ENCODE measurements at regions not wholly inside any gene's neighbourhood (a gene's known extent, or its start where the extent isn't known, plus 50 kb on each side); places are given as distances from the start of the nearest gene placed in this dataset.
"Not testable (repeated sequence)": the region's sequence is repeated elsewhere in the genome, so short reads cannot be mapped to it uniquely, and the experiment has no call there.

DNA sequence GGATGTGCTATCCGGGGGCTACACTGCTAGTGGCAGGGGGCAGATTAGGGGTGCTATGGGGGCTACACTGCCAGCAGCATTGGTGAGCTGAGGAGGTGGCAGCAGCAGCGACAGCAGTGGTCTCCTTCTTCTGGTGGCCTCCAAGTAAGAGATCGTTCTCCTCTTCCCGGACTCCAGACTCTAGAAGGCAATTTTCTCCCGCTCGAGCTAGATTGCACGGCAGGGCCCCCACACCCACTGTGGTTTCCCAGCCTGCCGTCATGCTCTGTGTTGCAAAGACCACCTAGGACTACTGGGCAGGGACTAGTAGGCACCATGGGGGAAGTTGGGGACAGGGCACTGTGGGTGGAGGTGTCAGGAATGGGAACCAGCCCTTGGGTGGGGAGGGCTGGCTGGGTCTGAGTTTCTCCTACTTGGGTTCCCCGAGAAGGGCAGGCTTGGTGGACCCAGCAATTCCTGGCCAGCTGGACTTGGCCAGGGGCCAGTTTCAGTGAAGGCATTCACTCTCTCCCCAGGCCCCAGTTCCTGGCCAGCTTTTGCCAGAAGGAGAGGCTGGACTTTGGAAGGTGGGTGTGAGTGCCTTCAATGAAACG lies 203.4 kb upstream of the WSB1 start:
- not testable (repeated sequence) for FAIRE-seq; DNase-seq (ENCODE audit: low spot score)

DNA sequence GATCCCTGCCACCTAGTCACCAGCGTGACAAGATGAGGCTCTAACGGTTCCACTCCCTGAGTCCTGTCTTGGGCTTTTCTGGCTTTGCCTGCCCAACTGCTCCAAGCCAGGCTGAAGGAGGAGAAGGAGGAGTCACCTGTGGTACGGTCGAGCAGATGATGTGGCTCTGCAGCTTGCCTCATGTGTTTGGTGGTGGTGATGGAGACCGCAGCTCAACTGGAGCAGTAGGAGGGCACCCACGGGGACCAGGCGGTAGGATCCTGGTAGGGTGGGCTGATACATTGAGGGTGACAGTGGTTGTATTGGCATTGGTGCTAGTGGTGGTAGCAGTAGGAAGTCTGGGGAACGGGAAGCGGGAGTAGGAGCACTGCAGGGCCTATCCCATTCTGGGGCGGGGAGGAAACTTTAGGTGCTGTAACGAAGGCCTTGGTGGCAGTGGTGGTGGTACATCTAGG lies 202.8 kb upstream of the WSB1 start:
- DNase-seq (ENCODE audit: low spot score), result no peak
- no peak for FAIRE-seq

GRCh38 chr17:27094179-27094578 lies 199.7 kb upstream of the WSB1 start:
- FAIRE-seq; DNase-seq (ENCODE audit: low spot score): not testable (repeated sequence)

DNA sequence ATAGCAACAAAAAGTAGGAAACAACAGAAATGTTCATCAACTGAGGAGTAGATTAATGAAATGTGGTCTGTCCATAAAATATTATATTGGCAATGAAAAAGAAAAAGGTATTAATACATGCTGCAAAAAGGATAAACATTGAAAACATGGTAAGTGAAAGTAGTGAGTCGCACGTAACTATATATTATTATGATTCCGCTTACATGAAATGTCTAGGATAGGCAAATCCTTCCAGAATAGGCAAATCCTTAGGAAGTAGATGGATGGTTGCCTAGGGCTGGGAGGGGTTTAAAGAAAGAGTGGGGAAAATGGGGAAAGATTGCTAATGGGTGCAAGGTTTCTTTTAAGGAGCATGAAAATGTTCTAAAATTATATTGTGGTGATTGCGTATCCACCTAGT lies 198.1 kb upstream of the WSB1 start:
- not testable (repeated sequence) for FAIRE-seq; DNase-seq (ENCODE audit: low spot score)

GRCh38 chr17:27099266-27099665 lies 194.6 kb upstream of the WSB1 start:
- FAIRE-seq; DNase-seq (ENCODE audit: low spot score): not testable (repeated sequence)

GRCh38 chr17:27104605-27105221 lies 189.2 kb upstream of the WSB1 start:
- not testable (repeated sequence) for FAIRE-seq

GRCh38 chr17:27105636-27106035 lies 188.3 kb upstream of the WSB1 start:
- FAIRE-seq, result peak; percentile 42
- no peak for DNase-seq (ENCODE audit: low spot score)

More at GRCh38 chr17:27104605-27105221, 189.2 kb upstream of the WSB1 start:
- DNase-seq (ENCODE audit: low spot score), result not testable (repeated sequence)

DNA sequence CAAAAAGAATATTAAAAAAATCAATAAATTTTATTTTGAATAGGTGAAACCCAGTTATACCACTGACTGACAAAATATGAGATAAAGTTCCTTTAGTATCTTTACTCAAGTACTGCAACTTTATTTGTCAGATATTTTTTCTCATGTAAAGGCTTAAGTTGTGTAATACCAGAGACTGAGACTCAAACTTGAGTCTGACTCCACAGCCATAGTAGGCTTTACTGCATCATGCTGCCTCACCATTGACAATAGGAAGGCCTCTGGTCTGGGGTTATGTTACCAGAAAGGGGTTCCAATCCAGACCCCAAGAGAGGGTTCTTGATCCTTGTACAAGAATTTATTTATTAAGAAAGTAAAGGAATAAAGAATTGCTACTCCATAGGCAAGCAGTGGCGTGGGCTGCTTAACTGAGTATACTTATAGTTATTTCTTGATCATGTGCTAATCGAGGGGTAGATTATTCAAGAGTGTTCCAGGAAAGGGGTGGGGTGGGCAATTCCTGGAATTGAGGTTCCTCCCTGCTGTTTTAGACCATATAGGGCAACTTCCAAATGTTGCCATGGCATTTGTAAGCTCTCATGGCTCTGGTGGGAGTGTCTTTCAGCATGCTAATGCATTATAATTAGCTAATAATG lies 187.4 kb upstream of the WSB1 start:
- DNase-seq (ENCODE audit: low spot score) (no peak), FAIRE-seq (no peak)

- no peak for DNase-seq (ENCODE audit: low spot score)
- FAIRE-seq, result no peak
Measured at GRCh38 chr17:27106982-27107360, 186.9 kb upstream of the WSB1 start.

DNA sequence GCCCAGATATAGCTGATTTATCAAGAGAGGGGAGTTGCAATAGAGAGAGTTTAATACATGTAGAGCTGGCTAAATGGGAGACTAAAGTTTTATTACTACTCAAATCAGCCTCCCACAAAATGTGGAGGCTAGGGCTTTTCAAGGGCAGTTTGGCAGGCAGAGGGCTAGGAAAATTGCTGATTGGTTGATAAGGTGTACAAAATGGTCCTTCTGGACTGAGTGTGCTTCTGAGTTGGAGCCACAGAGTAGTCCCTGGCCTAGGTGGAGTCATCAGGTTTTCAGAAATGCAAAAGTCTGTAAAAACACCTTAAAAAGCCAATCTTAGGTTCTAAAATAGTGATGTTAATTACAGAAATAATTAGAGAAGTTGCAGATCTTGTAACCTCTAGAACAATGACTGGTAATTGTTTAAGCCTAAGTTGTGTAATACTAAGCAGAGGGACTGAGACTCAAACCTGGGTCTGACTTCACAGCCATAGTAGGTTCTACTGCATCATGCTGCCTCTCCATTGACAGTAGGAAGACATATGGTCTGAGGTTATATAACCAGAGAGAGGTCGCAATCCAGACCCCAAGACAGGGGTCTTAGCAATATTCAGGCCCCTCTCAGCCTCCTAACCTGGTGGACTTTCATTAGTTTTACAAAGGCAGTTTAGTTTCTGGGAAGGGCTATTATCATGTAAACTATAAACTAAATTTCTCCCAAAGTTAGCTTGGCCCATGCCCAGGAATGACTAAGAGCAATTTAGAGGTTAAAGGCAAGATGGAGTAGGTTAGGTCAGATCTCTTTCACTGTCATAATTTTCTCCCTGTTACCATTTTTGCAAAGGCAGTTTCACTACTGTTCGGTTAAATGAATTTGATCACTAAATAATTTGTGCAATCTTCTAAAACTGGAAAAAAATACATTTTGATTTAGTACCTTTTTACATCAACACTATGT lies 186.3 kb upstream of the WSB1 start:
- DNase-seq (ENCODE audit: low spot score), result not testable (repeated sequence)
- FAIRE-seq, result peak; percentile 56

DNA sequence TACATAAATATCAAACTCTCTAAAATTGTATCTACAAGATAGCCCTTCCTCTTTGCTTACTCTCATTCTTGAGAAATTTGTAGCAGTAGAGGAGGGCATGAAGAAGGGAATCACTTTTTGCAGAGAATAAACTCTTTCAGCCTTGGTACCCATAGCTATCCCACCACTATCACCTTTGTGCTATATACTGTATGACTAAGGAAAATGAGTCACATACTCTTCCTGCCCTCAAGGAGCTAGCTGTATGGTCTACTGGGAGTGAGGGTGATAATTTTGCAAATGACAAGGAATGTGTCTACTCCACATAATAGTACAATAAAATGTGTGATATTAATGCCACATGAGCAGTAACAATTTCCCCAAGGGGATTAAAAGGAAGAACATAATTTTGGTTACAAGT lies 184.6 kb upstream of the WSB1 start:
- DNase-seq (ENCODE audit: low spot score) (no peak), FAIRE-seq (no peak)

- DNase-seq (ENCODE audit: low spot score) (peak; percentile 3), FAIRE-seq (no peak)
Measured at GRCh38 chr17:27153005-27153404, 140.9 kb upstream of the WSB1 start.

- FAIRE-seq (peak; percentile 37), DNase-seq (ENCODE audit: low spot score) (no peak)
Measured at GRCh38 chr17:27155866-27156265, 138.0 kb upstream of the WSB1 start.

- DNase-seq (ENCODE audit: low spot score), result no peak
- FAIRE-seq, result no peak
Measured at GRCh38 chr17:27157297-27157696, 136.6 kb upstream of the WSB1 start.

DNA sequence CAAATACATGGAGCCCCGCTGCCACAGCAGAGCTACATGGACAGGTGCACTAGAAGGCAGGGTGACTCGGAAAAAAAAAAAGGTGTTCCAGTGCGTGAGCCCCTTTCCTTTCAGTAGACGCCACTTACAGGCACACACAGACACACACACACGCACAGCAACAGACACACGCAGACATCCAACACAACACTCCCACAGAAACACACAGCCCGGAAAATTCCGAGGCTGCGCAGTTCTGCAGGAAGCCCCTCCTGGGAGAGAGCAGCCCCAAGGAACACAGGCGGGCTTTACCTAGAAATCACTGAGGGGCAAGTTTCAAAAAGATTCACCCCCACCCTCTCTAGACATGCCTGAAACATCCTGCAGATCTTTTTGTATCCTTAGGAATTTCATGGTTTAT lies 136.0 kb upstream of the WSB1 start:
- FAIRE-seq, result no peak

GRCh38 chr17:27158382-27158781 lies 135.5 kb upstream of the WSB1 start:
- DNase-seq (ENCODE audit: low spot score) (no peak), FAIRE-seq (peak; percentile 68)

More for the DNA sequence above, 136.0 kb upstream of the WSB1 start:
- DNase-seq (ENCODE audit: low spot score), result no peak

- DNase-seq (ENCODE audit: low spot score) (no peak), FAIRE-seq (no peak)
Measured at GRCh38 chr17:27180322-27180721, 113.6 kb upstream of the WSB1 start.

DNA sequence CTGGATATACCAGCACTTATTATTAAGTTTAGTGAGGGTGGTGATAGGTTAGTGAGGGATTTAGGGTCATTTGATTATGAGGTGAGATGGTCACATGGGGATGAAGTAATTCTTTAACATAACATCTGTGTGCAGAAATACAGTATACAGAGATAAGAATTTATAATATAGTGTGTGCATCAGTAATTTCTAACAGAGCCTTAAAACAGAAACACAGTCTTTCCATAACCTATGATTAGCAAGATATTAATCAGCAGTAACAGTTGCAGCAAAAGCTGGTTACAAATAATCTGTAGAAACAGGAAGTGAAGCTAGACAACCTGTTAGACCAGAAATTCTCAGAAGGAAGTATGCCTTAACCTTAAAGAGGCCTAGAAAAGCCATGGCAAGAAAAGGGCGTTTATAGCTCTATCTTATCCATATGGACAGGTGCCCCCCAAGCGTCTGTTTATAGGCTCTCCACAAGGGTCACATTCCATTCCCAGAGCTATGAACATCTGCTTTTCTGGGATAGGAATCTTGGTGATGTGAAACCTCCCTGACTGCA lies 112.5 kb upstream of the WSB1 start:
- not testable (repeated sequence) for FAIRE-seq; DNase-seq (ENCODE audit: low spot score)

DNA sequence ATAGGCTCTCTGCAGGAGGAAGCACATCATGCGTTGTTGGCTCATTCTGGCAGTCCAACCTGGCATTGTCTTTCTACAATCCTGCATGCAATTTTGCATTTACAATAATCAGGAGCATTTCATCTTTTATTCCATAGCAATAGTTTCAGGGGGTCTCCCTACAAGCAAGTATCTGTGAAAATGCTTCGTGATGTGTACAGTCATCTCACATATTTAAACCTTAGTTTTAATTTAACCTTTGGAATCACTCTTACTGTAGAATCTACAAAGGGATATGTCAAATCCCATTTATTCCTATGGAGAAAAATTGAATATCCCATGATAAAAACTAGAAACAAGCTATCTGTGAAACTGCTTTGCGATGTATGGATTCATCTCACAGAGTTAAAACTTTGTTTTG lies 112.0 kb upstream of the WSB1 start:
- DNase-seq (ENCODE audit: low spot score) (no peak), FAIRE-seq (no peak)

GRCh38 chr17:27197505-27197904 lies 96.4 kb upstream of the WSB1 start:
- DNase-seq (ENCODE audit: low spot score), result not testable (repeated sequence)

DNA sequence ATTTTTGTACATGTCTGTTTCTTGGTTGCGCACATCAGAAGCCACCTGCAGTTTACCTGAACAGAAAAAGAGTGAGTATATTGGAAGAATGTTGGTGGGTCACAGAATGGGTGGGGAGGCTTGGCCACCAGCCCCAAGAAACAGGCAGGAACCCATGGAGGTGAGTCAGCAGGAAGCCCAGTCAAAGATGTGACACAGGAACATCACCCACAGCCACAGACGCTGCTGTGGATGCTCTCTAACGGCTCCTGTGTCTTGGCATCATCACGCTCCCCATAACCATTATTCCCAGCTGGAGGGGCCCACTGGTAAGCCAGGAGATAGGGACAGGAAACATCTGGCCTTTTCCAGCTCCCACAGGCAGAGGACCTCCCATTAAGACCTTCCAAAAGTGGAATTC lies 94.0 kb upstream of the WSB1 start:
- FAIRE-seq, result no peak
- DNase-seq (ENCODE audit: low spot score), result no peak

More at GRCh38 chr17:27197505-27197904, 96.4 kb upstream of the WSB1 start:
- not testable (repeated sequence) for FAIRE-seq

All from urothelium cell line (cell line).